ENCODE measurements at regions not wholly inside any gene's neighbourhood (a gene's known extent, or its start where the extent isn't known, plus 50 kb on each side); places are given as distances from the start of the nearest gene placed in this dataset.

GRCh38 chr3:18510947-18511346 lies 85.8 kb upstream of the SATB1 start (continued):
- TF ChIP-seq PRDM2 (tag by site-specific recombination; IDR thresholded peaks at IDR 0.05; ENCODE audit: borderline replicate concordance) (no peak), TSHZ1 (tag by site-specific recombination; IDR thresholded peaks at IDR 0.05; ENCODE audit: borderline replicate concordance) (no peak), ZNF580 (tag by site-specific recombination; IDR thresholded peaks at IDR 0.05) (no peak)

- ChIA-PET CTCF (no interaction called here), POLR2A (no interaction called here)
- no peak for TF ChIP-seq ZNF843 (tag by site-specific recombination; IDR thresholded peaks at IDR 0.05)
- no peak for TF ChIP-seq ZNF747 (tag by site-specific recombination; IDR thresholded peaks at IDR 0.05)
- TF ChIP-seq ZNF302 (tag by site-specific recombination; IDR thresholded peaks at IDR 0.05; ENCODE audit: low read depth) = no peak
- no peak for TF ChIP-seq KLF9 (tag by site-specific recombination; IDR thresholded peaks at IDR 0.05; ENCODE audit: low read depth)
- no peak for TF ChIP-seq ZNF274 (IDR thresholded peaks at IDR 0.05; ENCODE audit: low read length)
- TF ChIP-seq ZNF274 (tag by site-specific recombination; IDR thresholded peaks at IDR 0.05; ENCODE audit: borderline replicate concordance) = no peak
- TF ChIP-seq ZNF48 (tag by site-specific recombination; IDR thresholded peaks at IDR 0.05) = no peak
- no peak for TF ChIP-seq ZSCAN4 (tag by site-specific recombination; IDR thresholded peaks at IDR 0.05)
- no peak for TF ChIP-seq ZNF660 (tag by site-specific recombination; IDR thresholded peaks at IDR 0.05)
- no peak for TF ChIP-seq SETDB1 (IDR thresholded peaks at IDR 0.05; ENCODE audit: insufficient read length, low read length)
- TF ChIP-seq ZNF362 (tag by site-specific recombination; IDR thresholded peaks at IDR 0.05) = no peak
- no peak for TF ChIP-seq FEZF1 (tag by site-specific recombination; IDR thresholded peaks at IDR 0.05)
- TF ChIP-seq ZBTB11 (tag by site-specific recombination; conservative IDR thresholded peaks at IDR 0.05; ENCODE audit: low read depth) = no peak
Measured at GRCh38 chr3:18507333-18507732, 82.2 kb upstream of the SATB1 start.

More at GRCh38 chr3:18507333-18507732, 82.2 kb upstream of the SATB1 start:
- no peak overlapping the region for H3K27ac ChIP-seq (ENCODE audit: extremely low read depth, low read depth, low read length)
- H3K4me1 ChIP-seq (ENCODE audit: control insufficient read depth, insufficient read depth, low read length) = no peaks in the 10 kb centered on the region
- no peaks in the 10 kb centered on the region for H3K36me3 ChIP-seq (ENCODE audit: control insufficient read depth in 2 of 2, insufficient read depth in 1 of 2, low read length in 2 of 2)
- H3K9me3 ChIP-seq (ENCODE audit: control insufficient read depth, insufficient read depth, low read depth, low read length) = no peaks in the 10 kb centered on the region
- H3K4me3 ChIP-seq (ENCODE audit: low read depth, low read length) = no peak overlapping the region

Measured in HEK293 (cell line).